Liver (tissue), 8 donors: ENCODE measurements at regions not wholly inside any gene's neighbourhood (a gene's known extent, or its start where the extent isn't known, plus 50 kb on each side); places are given as distances from the start of the nearest gene placed in this dataset.

Source experiments
- DNase-seq: peaks from one replicate; pipeline ENCODE4 v3.0.0-alpha.2; 2017; ENCODE audit warnings: low spot score
- H3K27ac ChIP-seq, 2 donors: one replicate each; pipeline ENCODE4 v1.7.0; 2013; ENCODE audit warnings: inconsistent platforms in 2 of 2, low read length in 2 of 2, control low read depth in 1 of 2, low read depth in 1 of 2, mild to moderate bottlenecking in 1 of 2
- H3K27me3 ChIP-seq, 4 donors: one replicate each; pipeline versions ENCODE4 v1.6.1 to v1.7.0; 2013; ENCODE audit warnings: low read length in 3 of 4, inconsistent platforms in 1 of 4, mild to moderate bottlenecking in 1 of 4, moderate library complexity in 1 of 4; ENCODE audit not compliant: control insufficient read depth in 4 of 4, insufficient read depth in 4 of 4
- H3K36me3 ChIP-seq, 4 donors: one replicate each; pipeline versions ENCODE4 v1.6.1 to v1.7.0; 2013; ENCODE audit warnings: low read length in 3 of 4, mild to moderate bottlenecking in 3 of 4, low read depth in 1 of 4, moderate library complexity in 1 of 4; ENCODE audit not compliant: control insufficient read depth in 4 of 4, insufficient read depth in 3 of 4
- H3K4me1 ChIP-seq, 4 donors: one replicate each; pipeline versions ENCODE4 v1.6.1 to v1.7.0; 2013; ENCODE audit warnings: low read length in 3 of 4, mild to moderate bottlenecking in 3 of 4, moderate library complexity in 1 of 4; ENCODE audit not compliant: control insufficient read depth in 4 of 4, insufficient read depth in 4 of 4
- H3K4me3 ChIP-seq, 3 donors: one replicate each; pipeline versions ENCODE4 v1.6.1 to v1.7.0; 2013; ENCODE audit warnings: low read length in 3 of 3, control low read depth in 1 of 3, low read depth in 1 of 3, mild to moderate bottlenecking in 1 of 3
- H3K9ac ChIP-seq, 2 donors: one replicate each; pipeline ENCODE4 v1.7.0; 2013; ENCODE audit warnings: low read length in 2 of 2, mild to moderate bottlenecking in 2 of 2, moderate library complexity in 2 of 2, control low read depth in 1 of 2, low read depth in 1 of 2
- H3K9me3 ChIP-seq, 4 donors: one replicate each; pipeline versions ENCODE4 v1.6.1 to v1.7.0; 2013; ENCODE audit warnings: low read length in 3 of 4; ENCODE audit not compliant: control insufficient read depth in 4 of 4
- EGR1 ChIP-seq, 2 donors: IDR thresholded peaks; 2 replicates each; pipeline ENCODE4 v1.6.1; 2016 to 2018; ENCODE audit warnings: antibody characterized with exemption in 2 of 2, low read depth in 2 of 2
- FOXA1 ChIP-seq: IDR thresholded peaks from 2 replicates; pipeline ENCODE4 v1.6.1; 2016; ENCODE audit warnings: antibody characterized with exemption
- FOXA2 ChIP-seq: IDR thresholded peaks from 2 replicates; pipeline ENCODE4 v1.6.1; 2016; ENCODE audit warnings: antibody characterized with exemption
- GABPA ChIP-seq, 2 donors: IDR thresholded peaks in 1 of 2; conservative IDR thresholded peaks in 1 of 2; 2 replicates each; pipeline ENCODE4 v1.6.1; 2016; ENCODE audit warnings: antibody characterized with exemption in 2 of 2, mild to moderate bottlenecking in 1 of 2, moderate library complexity in 1 of 2
- HNF4A ChIP-seq, 2 donors: conservative IDR thresholded peaks; 2 replicates each; pipeline ENCODE4 v1.6.1; 2016; ENCODE audit warnings: antibody characterized with exemption in 2 of 2, mild to moderate bottlenecking in 2 of 2
- HNF4G ChIP-seq: IDR thresholded peaks from 2 replicates; pipeline ENCODE4 v1.6.1; 2016; ENCODE audit warnings: antibody characterized with exemption
- JUND ChIP-seq, 2 donors: IDR thresholded peaks; 2 replicates each; pipeline ENCODE4 v1.6.1; 2016; ENCODE audit warnings: antibody characterized with exemption in 2 of 2
- MAX ChIP-seq: IDR thresholded peaks from 2 replicates; pipeline ENCODE4 v1.6.1; 2016; ENCODE audit warnings: antibody characterized with exemption
- NR2F2 ChIP-seq: IDR thresholded peaks from 2 replicates; pipeline ENCODE4 v1.6.1; 2016; ENCODE audit warnings: antibody characterized with exemption
- RAD21 ChIP-seq, 2 donors: IDR thresholded peaks; 2 replicates each; pipeline ENCODE4 v1.6.1; 2016; ENCODE audit warnings: antibody characterized with exemption in 2 of 2, mild to moderate bottlenecking in 2 of 2
- RXRA ChIP-seq, 2 donors: IDR thresholded peaks; 2 replicates each; pipeline ENCODE4 v1.6.1; 2017 to 2018; ENCODE audit warnings: antibody characterized with exemption in 2 of 2, mild to moderate bottlenecking in 1 of 2
- SP1 ChIP-seq: IDR thresholded peaks from 2 replicates; pipeline ENCODE4 v1.6.1; 2018; ENCODE audit warnings: antibody characterized with exemption, mild to moderate bottlenecking
- TAF1 ChIP-seq: conservative IDR thresholded peaks from 2 replicates; pipeline ENCODE4 v1.6.1; 2016; ENCODE audit warnings: antibody characterized with exemption, mild to moderate bottlenecking
- YY1 ChIP-seq: IDR thresholded peaks from 2 replicates; pipeline ENCODE4 v1.6.1; 2016; ENCODE audit warnings: antibody characterized with exemption, mild to moderate bottlenecking
- WGBS: extraction: QIAGEN DNeasy Blood & Tissue Kit; methylation state at CpG from one replicate; pipeline ENCODE4 v1.1.7; 2013; 5-methylcytosine and 5-hydroxymethylcytosine counted together
- TF ChIP-seq, protein P1 (sequence below): IDR thresholded peaks from 2 replicates; pipeline ENCODE4 v1.6.1; 2016; ENCODE audit warnings: antibody characterized with exemption
- TF ChIP-seq, protein P2 (sequence below): IDR thresholded peaks from 2 replicates; pipeline ENCODE4 v1.6.1; 2016; ENCODE audit warnings: antibody characterized with exemption, mild to moderate bottlenecking
- TF ChIP-seq, protein P3 (sequence below): fragments of 150-350 bp; IDR thresholded peaks from 2 replicates; pipeline ENCODE4 v1.5.1; 2017; ENCODE audit warnings: improper control_type of control experiment, low read depth, low read length; ENCODE audit not compliant: missing input control
- TF ChIP-seq, protein P4 (sequence below): IDR thresholded peaks from 2 replicates; pipeline ENCODE4 v1.6.1; 2016; ENCODE audit warnings: antibody characterized with exemption
- donor health status: healthy.
- donor health status: healthy.
- donor health status: healthy.
- donor health status: healthy.
- donor health status: healthy.

GRCh38 chr1:58982259-58982998 lies 198.6 kb upstream of the JUN start (continued):
- TF ChIP-seq GABPA (IDR thresholded peaks at IDR 0.05 in 1 of 2, conservative IDR thresholded peaks at IDR 0.05 in 1 of 2) (peak in 1 of 2 donors; percentile 67), MAX (peak; percentile 96)

DNA sequence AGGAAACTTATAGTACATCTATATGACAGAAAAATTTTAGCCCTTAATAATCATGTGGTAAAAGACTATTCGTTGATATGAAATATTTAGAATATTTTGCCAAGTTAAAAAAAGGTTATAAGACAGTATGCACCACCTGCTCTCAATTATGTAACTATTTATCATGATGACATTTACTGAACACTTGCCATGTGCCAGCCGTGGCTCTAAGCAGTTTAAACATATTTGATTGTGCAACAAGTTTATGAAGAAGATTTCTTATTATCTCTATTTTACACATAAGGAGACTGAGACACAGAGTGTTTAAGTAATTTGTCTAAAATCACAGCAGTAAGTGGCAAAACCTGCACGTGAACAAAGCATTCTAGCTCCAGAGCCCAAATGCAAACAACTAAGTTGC lies 199.3 kb upstream of the JUN start:
- Histone ChIP-seq H3K9ac (no peak overlapping the region), H3K9me3 (no peaks in the 10 kb centered on the region), H3K27me3 (no peaks in the 10 kb centered on the region), H3K27ac (peak overlapping the region; percentile 77 to 78), H3K36me3 (no peaks in the 10 kb centered on the region), H3K4me3 (no peak overlapping the region), H3K4me1 (peaks cover 0 to 19% (median 13%) of the 10 kb centered on the region in 4 donors)
- 23% methylated on average over 3 of the region's 3 CpGs for WGBS
- no peak for DNase-seq
- TF ChIP-seq GABPA (IDR thresholded peaks at IDR 0.05 in 1 of 2, conservative IDR thresholded peaks at IDR 0.05 in 1 of 2) (no peak), NR2F2 (no peak), FOXA1 (no peak), TAF1 (no peak), FOXA2 (no peak)
- TF ChIP-seq, protein P1, sequence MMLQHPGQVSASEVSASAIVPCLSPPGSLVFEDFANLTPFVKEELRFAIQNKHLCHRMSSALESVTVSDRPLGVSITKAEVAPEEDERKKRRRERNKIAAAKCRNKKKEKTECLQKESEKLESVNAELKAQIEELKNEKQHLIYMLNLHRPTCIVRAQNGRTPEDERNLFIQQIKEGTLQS = no peak

DNA sequence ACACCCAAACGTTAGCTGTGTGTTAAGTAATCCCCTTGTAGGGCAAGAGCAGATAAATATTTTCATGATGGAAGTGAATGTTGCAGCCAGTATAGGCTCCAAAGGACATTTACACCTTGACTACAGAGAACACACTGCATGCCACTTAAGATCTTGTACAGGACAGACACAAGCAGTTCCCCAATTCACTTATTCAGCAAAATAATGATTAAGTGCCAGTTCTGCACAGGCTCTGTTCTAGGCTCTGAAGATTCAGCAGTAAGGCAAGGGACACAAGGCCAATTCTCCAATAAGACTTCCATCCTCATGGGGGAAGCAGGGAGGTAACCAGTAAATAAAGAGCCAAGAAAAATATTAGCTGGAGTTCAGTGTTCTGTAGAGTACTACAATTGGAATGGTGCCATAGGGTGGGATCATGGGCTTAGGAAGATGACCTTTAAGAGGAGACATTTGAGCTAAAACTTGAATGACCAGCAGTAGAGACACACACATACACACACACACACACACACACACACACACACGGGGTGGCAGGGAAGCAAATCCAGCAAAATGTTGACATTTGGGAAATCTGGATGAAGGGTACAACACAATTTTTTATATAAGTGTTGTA lies 199.9 kb upstream of the JUN start:
- Histone ChIP-seq H3K4me1 (peaks cover 0 to 19% (median 13%) of the 10 kb centered on the region in 4 donors), H3K4me3 (no peak overlapping the region), H3K9ac (no peak overlapping the region), H3K27ac (peak overlapping the region in 1 of 2 donors; percentile 78), H3K36me3 (no peaks in the 10 kb centered on the region), H3K27me3 (no peaks in the 10 kb centered on the region), H3K9me3 (no peaks in the 10 kb centered on the region)
- TF ChIP-seq HNF4A (conservative IDR thresholded peaks at IDR 0.05) (no peak), RAD21 (IDR thresholded peaks at IDR 0.05) (no peak), RXRA (IDR thresholded peaks at IDR 0.05) (no peak), HNF4G (no peak), EGR1 (IDR thresholded peaks at IDR 0.05; ENCODE audit: low read depth in 2 of 2) (no peak), GABPA (IDR thresholded peaks at IDR 0.05 in 1 of 2, conservative IDR thresholded peaks at IDR 0.05 in 1 of 2) (no peak), JUND (IDR thresholded peaks at IDR 0.05) (no peak), TAF1 (no peak), YY1 (no peak), MAX (no peak), SP1 (no peak), NR2F2 (no peak)
- TF ChIP-seq, protein P1 = no peak
- TF ChIP-seq, protein P2, sequence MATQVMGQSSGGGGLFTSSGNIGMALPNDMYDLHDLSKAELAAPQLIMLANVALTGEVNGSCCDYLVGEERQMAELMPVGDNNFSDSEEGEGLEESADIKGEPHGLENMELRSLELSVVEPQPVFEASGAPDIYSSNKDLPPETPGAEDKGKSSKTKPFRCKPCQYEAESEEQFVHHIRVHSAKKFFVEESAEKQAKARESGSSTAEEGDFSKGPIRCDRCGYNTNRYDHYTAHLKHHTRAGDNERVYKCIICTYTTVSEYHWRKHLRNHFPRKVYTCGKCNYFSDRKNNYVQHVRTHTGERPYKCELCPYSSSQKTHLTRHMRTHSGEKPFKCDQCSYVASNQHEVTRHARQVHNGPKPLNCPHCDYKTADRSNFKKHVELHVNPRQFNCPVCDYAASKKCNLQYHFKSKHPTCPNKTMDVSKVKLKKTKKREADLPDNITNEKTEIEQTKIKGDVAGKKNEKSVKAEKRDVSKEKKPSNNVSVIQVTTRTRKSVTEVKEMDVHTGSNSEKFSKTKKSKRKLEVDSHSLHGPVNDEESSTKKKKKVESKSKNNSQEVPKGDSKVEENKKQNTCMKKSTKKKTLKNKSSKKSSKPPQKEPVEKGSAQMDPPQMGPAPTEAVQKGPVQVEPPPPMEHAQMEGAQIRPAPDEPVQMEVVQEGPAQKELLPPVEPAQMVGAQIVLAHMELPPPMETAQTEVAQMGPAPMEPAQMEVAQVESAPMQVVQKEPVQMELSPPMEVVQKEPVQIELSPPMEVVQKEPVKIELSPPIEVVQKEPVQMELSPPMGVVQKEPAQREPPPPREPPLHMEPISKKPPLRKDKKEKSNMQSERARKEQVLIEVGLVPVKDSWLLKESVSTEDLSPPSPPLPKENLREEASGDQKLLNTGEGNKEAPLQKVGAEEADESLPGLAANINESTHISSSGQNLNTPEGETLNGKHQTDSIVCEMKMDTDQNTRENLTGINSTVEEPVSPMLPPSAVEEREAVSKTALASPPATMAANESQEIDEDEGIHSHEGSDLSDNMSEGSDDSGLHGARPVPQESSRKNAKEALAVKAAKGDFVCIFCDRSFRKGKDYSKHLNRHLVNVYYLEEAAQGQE = no peak
- TF ChIP-seq, protein P3, sequence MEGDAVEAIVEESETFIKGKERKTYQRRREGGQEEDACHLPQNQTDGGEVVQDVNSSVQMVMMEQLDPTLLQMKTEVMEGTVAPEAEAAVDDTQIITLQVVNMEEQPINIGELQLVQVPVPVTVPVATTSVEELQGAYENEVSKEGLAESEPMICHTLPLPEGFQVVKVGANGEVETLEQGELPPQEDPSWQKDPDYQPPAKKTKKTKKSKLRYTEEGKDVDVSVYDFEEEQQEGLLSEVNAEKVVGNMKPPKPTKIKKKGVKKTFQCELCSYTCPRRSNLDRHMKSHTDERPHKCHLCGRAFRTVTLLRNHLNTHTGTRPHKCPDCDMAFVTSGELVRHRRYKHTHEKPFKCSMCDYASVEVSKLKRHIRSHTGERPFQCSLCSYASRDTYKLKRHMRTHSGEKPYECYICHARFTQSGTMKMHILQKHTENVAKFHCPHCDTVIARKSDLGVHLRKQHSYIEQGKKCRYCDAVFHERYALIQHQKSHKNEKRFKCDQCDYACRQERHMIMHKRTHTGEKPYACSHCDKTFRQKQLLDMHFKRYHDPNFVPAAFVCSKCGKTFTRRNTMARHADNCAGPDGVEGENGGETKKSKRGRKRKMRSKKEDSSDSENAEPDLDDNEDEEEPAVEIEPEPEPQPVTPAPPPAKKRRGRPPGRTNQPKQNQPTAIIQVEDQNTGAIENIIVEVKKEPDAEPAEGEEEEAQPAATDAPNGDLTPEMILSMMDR = no peak
- TF ChIP-seq, protein P4, sequence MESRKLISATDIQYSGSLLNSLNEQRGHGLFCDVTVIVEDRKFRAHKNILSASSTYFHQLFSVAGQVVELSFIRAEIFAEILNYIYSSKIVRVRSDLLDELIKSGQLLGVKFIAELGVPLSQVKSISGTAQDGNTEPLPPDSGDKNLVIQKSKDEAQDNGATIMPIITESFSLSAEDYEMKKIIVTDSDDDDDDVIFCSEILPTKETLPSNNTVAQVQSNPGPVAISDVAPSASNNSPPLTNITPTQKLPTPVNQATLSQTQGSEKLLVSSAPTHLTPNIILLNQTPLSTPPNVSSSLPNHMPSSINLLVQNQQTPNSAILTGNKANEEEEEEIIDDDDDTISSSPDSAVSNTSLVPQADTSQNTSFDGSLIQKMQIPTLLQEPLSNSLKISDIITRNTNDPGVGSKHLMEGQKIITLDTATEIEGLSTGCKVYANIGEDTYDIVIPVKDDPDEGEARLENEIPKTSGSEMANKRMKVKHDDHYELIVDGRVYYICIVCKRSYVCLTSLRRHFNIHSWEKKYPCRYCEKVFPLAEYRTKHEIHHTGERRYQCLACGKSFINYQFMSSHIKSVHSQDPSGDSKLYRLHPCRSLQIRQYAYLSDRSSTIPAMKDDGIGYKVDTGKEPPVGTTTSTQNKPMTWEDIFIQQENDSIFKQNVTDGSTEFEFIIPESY = no peak
- WGBS = 30% methylated on average over 2 of the region's 2 CpGs
- DNase-seq = no peak
